ENCODE measurements at regions not wholly inside any gene's neighbourhood (a gene's known extent, or its start where the extent isn't known, plus 50 kb on each side); places are given as distances from the start of the nearest gene placed in this dataset.

- Histone ChIP-seq H3K4me2 (ENCODE audit: control insufficient read depth, insufficient read depth) (no peak overlapping the region), H2AFZ (ENCODE audit: control insufficient read depth, low read depth, low read length) (no peak overlapping the region), H3K27ac (ENCODE audit: control insufficient read depth, insufficient read depth) (no peak overlapping the region), H3K27me3 (replicated peaks in 1 of 2; ENCODE audit: control insufficient read depth in 2 of 2, insufficient read depth in 2 of 2, low read length in 1 of 2) (no peaks in the 10 kb centered on the region), H3K79me2 (ENCODE audit: control insufficient read depth, insufficient read depth, low read length) (no peaks in the 10 kb centered on the region), H3K9me3 (replicated peaks; ENCODE audit: control insufficient read depth, insufficient read depth, low read length) (no peaks in the 10 kb centered on the region), H3K4me3 (no peak overlapping the region), H3K9ac (ENCODE audit: control insufficient read depth, insufficient read depth, low read length) (no peak overlapping the region), H3K4me1 (ENCODE audit: control insufficient read depth, insufficient read depth, low read length) (no peaks in the 10 kb centered on the region), H3K36me3 (ENCODE audit: control insufficient read depth in 2 of 2, insufficient read depth in 2 of 2, low read length in 1 of 2) (no peaks in the 10 kb centered on the region), H4K20me1 (ENCODE audit: control insufficient read depth, insufficient read depth) (no peaks in the 10 kb centered on the region)
- in situ Hi-C loops (cut with MboI) (no loop called here), intact Hi-C loops (cut with micrococcal nuclease; ENCODE audit: unreplicated experiment) (no loop called here)
- ChIA-PET SMC1A (ENCODE audit: uncharacterized antibody, unreplicated experiment) (interaction anchor here (0.9 kb wide), 1 partner anchor 1329 kb away, joined by 5 read pairs; no protein-coding TSS in a partner anchor), POLR2A (no interaction called here), CTCF (no interaction called here), RAD21 (ENCODE audit: unreplicated experiment) (no interaction called here)
- no peak for FAIRE-seq
- BruUV-seq (replicated peaks): no TSS peak
- no peak for TF ChIP-seq TARDBP (IDR thresholded peaks at IDR 0.05; ENCODE audit: borderline replicate concordance)
- TF ChIP-seq ZNF622 (IDR thresholded peaks at IDR 0.05): no peak
- TF ChIP-seq NKRF (conservative IDR thresholded peaks at IDR 0.05): no peak
- TF ChIP-seq SIN3A (IDR thresholded peaks at IDR 0.05; ENCODE audit: low read depth, low read length): no peak
- no peak for TF ChIP-seq RUNX3 (IDR thresholded peaks at IDR 0.05; ENCODE audit: low read length)
- TF ChIP-seq NFXL1 (IDR thresholded peaks at IDR 0.05; ENCODE audit: borderline replicate concordance): no peak
- TF ChIP-seq POU2F2 (IDR thresholded peaks at IDR 0.05; ENCODE audit: borderline replicate concordance, low read depth, low read length): no peak
- no peak for TF ChIP-seq E2F4 (IDR thresholded peaks at IDR 0.05; ENCODE audit: low read depth, low read length)
- no peak for TF ChIP-seq HDGF (IDR thresholded peaks at IDR 0.05)
- TF ChIP-seq TAF1 (IDR thresholded peaks at IDR 0.05; ENCODE audit: borderline replicate concordance, low read depth, low read length): no peak
- TF ChIP-seq POLR2AphosphoS2 (IDR thresholded peaks at IDR 0.05; ENCODE audit: low read depth, low read length): no peak
- TF ChIP-seq POLR2AphosphoS5 (IDR thresholded peaks at IDR 0.05; ENCODE audit: low read length): no peak
- no peak for TF ChIP-seq TCF3 (IDR thresholded peaks at IDR 0.05; ENCODE audit: borderline replicate concordance, insufficient read depth, low read depth, low read length)
- TF ChIP-seq POLR2A (IDR thresholded peaks at IDR 0.05; ENCODE audit: low read depth, low read length): no peak
- TF ChIP-seq BMI1 (IDR thresholded peaks at IDR 0.05; ENCODE audit: borderline replicate concordance): no peak
- no peak for TF ChIP-seq CREM (IDR thresholded peaks at IDR 0.05; ENCODE audit: low read depth)
- TF ChIP-seq ATF3 (IDR thresholded peaks at IDR 0.05; ENCODE audit: borderline replicate concordance, extremely low read depth, low read depth, low read length): no peak
- no peak for TF ChIP-seq HDAC6 (IDR thresholded peaks at IDR 0.05; ENCODE audit: unreplicated experiment)
- TF ChIP-seq FOS (IDR thresholded peaks at IDR 0.05; ENCODE audit: borderline replicate concordance, extremely low read depth, insufficient read length): no peak
- DNase-seq (ENCODE audit: low read depth, low spot score): no peak
- no peak for ATAC-seq
Observed at GRCh38 chr13:84297251-84297650, 415.0 kb upstream of the SLITRK1 start.
